DND-41 (cell line): ENCODE measurements at regions not wholly inside any gene's neighbourhood (a gene's known extent, or its start where the extent isn't known, plus 50 kb on each side); places are given as distances from the start of the nearest gene placed in this dataset.

Experiments used
- CTCF ChIP-seq: IDR thresholded peaks from 2 replicates; pipeline ENCODE4 v1.5.1; 2012; ENCODE audit warnings: borderline replicate concordance, low read length, moderate library complexity, mild to moderate bottlenecking; ENCODE audit not compliant: poor library complexity, severe bottlenecking; ENCODE audit errors: extremely low read depth
- EZH2 ChIP-seq: IDR thresholded peaks from 3 replicates; pipeline ENCODE4 v1.6.1; 2012; ENCODE audit warnings: borderline replicate concordance, low read depth, mild to moderate bottlenecking, moderate library complexity, low read length, inconsistent platforms; ENCODE audit not compliant: severe bottlenecking

GRCh38 chr2:16578081-16578480 lies 87.6 kb downstream of the CYRIA start:
- TF ChIP-seq CTCF (no peak), EZH2 (no peak)
